Cardiac septum (tissue), 1 donor: ENCODE measurements at regions not wholly inside any gene's neighbourhood (a gene's known extent, or its start where the extent isn't known, plus 50 kb on each side); places are given as distances from the start of the nearest gene placed in this dataset.

Experiments
- DNase-seq: peaks from one replicate; pipeline ENCODE4 v3.0.0-alpha.2; 2020; ENCODE audit warnings: low spot score
- intact Hi-C: fragments of 100-400 bp; cut with DNase I; formaldehyde crosslinking; loops from one replicate; pipeline ENCODE4 v1.14.0; 2022
- donor health status: DM: no; HTN: no; CAD: no.

DNA sequence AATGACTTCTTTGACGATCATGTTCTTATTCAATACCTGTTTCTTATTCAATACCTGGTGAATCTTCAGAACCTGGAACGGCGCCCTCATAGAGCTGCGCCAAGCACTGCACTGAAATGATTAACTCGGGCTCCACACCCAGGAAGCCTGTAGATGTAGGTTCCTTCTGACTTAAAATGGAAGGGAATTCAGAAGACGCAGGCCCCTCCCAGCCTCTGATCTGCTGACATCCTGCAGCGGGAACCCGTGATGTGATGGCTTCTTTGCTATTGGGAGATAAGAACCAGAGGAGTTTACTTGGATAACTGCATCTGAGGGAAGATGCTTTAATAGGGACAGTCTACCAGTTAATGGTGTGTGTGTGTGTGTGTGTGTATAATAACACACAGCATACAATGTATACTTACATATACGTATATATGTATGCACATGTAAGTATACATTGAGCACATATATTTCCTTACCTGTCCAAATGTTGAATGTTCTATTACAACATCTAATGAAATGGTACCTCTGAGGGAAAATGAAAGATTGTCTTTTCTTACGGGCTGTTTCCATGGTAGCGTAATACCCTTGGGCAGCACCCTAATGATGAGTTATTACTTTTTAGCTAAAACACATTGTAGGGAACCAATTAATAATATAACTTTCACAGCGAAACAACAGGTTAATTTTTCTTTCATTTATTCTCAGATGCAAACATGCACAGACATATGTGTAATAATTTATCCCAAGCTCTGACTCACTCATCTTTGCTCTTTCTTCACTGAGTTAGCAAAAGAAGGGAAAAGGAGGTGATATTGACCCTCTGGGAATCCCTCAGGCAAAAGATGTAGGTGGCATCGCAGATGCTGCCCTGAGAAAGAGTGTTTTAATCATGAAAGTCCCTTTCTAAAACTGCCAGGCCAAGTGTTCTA lies 379.8 kb downstream of the SIPA1L2 start:
- intact Hi-C loops: no loop called here
- DNase-seq: no peak

GRCh38 chr1:232249339-232249738 lies 380.6 kb downstream of the SIPA1L2 start:
- DNase-seq: no peak
- intact Hi-C loops: no loop called here

- DNase-seq: no peak
- intact Hi-C loops: no loop called here
Observed at GRCh38 chr1:232248276-232248820, 381.6 kb downstream of the SIPA1L2 start.

DNA sequence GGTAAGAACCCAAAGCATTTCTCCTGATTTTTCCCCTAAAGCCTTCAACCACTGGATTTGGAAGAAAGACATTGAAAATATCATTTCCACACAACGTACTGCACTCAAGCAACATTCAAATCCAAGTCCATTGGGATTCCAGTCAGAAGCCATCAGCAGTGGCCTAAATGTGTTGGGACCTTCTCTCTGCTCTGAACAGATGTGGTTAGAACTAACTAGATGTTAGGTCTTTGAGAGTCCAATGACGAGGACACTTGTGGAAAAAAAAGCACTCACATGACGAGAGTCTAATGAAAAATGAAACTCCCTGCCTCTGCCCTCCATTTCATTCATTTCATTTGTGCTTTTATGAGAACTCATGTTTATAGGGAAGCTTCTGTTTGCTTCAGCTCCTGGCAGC lies 382.3 kb downstream of the SIPA1L2 start:
- no peak for DNase-seq
- intact Hi-C loops: no loop called here

- DNase-seq: no peak
- intact Hi-C loops: no loop called here
Observed at GRCh38 chr1:232244426-232244825, 385.5 kb downstream of the SIPA1L2 start.

DNA sequence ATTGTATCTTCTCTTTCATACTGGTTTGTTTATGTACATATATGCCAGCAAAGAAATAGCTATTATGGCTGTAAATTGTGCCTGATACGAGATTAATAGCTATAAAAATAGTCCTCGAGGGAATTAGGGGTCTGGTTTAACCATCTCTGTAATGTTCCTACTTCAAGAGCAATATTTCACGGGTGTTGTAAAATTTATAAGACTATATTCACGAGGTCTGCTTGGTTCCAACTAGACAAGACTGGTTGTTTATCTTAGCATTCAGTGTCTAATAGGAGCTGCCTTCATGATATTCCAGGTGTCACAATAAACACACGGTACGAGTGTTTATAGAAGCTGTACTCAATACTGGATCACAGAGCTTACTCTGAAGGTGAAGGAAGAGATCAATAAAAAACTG lies 389.9 kb downstream of the SIPA1L2 start:
- intact Hi-C loops: no loop called here
- no peak for DNase-seq

GRCh38 chr1:232239522-232239921 lies 390.4 kb downstream of the SIPA1L2 start:
- intact Hi-C loops: no loop called here
- no peak for DNase-seq

DNA sequence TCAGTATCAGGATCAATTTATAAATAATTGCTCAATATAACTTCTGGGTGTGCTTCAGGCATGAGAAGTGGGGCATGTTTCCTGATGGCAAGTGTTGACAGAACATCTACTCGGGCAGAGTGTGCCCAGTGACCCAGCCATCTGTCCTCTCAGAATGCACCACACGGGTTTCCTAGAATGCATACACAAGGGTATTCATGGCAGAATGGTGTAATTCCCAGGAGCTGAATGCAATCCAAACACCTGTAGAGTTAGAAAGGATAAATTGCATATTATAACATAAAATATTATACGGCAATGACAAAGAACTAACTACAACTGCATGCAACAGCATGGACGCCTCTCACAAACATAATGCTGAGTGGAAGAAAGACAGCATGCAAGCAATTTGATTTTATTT lies 391.9 kb downstream of the SIPA1L2 start:
- no peak for DNase-seq
- intact Hi-C loops: no loop called here

DNA sequence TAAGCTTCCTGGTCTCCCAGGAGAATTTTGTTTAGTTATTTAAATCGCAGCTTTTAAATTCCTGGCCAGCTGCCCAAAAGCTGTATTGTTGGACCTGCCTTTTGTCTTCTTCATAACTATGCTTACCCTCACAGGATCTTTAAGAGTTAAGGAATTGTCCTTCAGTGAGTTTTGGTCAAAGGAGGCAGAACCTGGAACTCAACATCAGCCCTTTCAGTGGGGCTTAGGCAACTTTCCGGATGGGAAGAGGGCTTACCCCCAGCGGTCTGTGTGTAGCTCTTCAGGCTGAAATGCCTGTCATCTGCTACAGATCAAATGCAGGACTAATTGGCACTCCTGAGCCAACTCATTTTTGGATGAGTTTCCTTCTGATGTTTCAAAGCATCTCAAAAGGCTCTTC lies 402.6 kb downstream of the SIPA1L2 start:
- no peak for DNase-seq
- intact Hi-C loops: no loop called here

- intact Hi-C loops: no loop called here
- DNase-seq: no peak
Observed at GRCh38 chr1:232226197-232226712, 403.7 kb downstream of the SIPA1L2 start.

DNA sequence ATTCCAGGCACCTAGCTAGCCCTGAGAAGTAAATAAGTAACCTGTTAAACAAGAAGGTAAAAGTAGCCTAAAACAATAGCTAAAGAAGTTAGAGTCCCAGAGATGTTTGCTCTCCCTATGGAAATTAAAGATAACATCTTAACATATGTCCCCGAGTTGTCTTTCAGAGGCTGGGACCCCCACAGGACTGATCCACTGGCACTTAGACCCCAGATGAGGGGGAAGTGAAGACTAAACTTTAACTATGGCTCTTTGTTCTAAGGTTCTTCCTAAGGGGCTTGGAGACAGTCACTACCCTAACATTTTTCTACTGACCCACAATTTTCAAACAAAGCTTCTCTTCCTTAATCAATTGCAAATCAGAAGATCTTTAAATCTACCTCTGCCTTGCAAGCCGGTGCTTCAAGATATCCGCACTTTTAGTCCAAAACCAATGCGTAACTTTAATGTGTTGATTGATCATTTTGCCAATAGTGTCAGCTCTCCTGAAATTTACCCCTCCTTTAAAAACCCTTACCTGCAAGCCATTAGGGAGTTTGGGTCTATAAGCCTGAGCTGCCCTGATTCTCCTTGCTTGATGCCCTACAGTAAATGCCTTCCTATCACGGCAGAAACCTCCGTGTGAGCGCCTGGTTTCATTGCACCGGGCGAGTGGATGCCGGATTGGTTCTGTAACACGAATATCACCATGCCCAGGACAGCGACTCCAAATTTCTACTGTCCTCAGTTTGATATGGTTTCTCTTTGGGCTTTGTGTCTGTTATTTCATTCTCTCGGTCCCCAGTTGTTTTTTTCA lies 404.4 kb downstream of the SIPA1L2 start:
- intact Hi-C loops: no loop called here
- DNase-seq: no peak

DNA sequence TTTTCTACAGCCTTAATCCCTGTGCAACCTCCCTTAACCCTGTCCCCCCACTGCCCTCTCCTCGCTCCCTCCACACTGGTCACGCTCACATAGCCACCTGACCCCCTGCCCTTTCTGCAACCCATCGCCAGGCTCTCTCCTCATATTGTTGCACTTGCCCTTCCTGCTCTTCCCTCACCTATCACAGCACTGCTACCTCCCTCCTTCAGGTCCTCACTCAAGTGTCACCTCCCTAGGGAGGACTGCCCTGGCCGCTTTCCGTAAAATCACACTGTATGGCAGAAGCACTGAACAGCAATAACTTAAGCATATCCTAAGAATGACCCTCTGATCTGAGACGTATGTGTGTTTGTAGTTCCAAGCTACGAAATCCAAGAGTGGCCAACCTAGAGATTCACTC lies 406.0 kb downstream of the SIPA1L2 start:
- no peak for DNase-seq
- intact Hi-C loops: no loop called here

DNA sequence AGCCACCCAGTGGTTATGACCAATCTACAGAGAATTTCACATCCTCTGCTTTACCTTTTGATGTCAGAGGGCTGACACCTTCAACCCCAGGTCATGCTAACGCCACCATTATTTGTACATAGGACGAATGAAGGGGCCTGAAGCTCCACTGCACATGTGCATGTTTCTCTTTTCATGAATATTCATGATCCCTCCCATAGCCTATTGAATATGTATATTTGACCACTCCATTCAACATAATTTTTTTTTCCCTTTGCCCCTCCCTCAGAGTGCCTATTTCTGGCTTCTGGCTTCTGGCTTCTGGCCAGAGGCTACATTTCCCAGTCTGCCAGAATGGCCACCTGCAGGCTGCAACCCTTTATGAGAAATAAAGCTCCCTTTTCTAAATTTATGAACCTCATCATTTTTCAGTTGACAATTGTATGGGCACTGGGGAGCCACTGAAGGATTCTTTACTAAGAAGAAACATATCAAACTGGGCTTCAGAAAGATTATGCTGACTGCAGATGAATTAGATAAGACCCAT lies 406.7 kb downstream of the SIPA1L2 start:
- intact Hi-C loops: no loop called here
- no peak for DNase-seq

GRCh38 chr1:232222614-232223013 lies 407.3 kb downstream of the SIPA1L2 start:
- intact Hi-C loops: no loop called here
- no peak for DNase-seq

DNA sequence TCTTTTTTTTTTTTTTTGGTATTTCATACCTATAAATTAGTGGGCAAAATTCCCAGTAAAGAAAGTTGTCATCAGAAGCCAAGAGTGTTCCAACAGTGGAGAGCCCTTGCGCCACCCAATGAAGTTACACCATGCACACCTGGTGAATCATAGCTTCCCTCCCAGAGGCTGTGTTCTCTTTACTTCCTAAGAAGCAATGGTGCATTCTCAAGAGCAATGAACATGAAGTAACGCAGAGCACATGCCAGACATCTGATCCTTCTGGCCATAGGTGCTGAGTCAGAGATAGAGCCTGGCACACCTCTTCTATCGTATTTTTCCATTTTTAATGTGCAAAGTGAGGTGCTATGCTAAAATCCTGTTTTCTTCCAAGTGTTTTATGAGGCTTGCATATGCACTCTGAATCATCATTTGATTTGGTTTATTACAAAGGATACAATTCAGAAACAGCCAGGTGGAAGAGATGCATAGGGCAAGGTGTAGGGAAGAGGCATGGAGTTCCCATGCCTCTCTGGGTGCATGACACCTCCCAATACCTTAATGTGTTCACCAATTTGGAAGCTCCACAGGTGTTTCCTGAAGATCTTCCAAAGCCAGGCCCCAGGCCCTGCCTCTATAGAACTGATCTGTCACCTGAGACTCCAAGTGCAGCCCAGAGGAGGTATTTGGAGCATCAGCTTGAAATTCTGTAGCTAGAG lies 408.0 kb downstream of the SIPA1L2 start:
- intact Hi-C loops: no loop called here
- no peak for DNase-seq

DNA sequence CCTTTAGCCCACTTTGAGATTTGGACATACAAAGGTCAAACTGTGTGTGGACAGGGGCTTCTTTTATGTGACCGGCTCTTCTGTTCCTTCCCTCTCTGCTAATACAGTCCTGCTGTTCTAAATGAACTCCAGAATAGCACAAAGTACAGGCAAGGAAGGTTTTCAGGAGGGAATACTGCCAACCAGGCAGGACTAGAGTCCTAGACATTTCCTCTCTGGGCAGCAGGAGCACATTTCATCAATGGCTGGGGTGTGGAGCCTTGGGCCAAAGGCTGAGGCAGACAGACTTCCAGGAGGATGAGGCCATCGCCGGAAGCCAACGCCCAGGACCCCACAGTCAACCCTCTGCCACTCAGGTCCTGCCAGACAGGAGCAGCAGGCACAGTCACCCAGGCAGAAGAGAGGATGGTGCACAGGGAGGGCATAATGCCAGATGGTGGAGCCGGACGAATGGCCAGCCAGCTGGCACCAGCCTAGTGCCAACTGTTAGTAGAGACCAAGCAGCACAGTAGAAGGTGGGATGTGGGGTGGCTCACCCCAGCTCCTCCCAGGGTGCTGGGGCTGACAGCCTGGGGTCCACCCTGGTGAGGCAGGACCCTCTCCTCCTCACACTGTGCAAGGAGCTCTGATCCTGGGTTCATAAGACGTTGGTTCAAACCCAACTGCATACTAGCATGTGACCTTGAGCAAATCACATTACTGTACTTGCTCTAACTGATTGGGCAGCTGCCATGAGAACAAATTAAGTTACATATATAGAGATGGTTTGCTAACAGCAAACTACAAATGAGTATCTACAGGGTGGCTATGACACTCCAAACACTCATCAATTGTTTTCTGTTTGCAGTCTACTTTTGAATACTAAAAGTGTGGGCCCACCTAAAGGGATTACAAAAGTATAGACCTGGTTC lies 410.7 kb downstream of the SIPA1L2 start:
- no peak for DNase-seq
- intact Hi-C loops: no loop called here

- no peak for DNase-seq
- intact Hi-C loops: no loop called here
Observed at GRCh38 chr1:232213928-232214327, 416.0 kb downstream of the SIPA1L2 start.

- intact Hi-C loops: no loop called here
Observed at GRCh38 chr1:232212253-232212652, 417.7 kb downstream of the SIPA1L2 start.

DNA sequence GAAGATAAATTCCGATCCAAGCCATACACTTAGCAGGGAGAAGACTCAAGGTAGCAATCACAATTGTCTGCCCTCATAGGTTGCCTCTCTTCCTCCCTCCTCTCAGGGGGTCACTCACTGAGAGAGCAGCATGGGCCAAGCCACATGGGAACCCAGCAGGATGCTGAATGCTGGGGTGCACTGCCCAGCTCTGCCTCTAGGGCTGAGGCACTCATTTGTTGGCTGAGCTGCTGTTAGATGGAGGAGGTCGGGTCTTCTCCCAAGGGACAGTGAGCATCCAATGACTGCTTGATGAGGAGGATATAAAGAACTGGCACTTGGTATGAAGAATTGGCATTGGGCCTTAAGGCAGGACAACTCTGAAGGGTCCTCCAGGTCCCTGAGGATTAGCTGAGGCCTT lies 418.8 kb downstream of the SIPA1L2 start:
- intact Hi-C loops: no loop called here
- no peak for DNase-seq

More at GRCh38 chr1:232212253-232212652, 417.7 kb downstream of the SIPA1L2 start:
- DNase-seq: no peak
